Fibroblast of the conjunctiva (primary cell): ENCODE measurements at regions not wholly inside any gene's neighbourhood (a gene's known extent, or its start where the extent isn't known, plus 50 kb on each side); places are given as distances from the start of the nearest gene placed in this dataset.
"Not testable (repeated sequence)": the region's sequence is repeated elsewhere in the genome, so short reads cannot be mapped to it uniquely, and the experiment has no call there.

Experiments used
- DNase-seq: peaks from one replicate; pipeline ENCODE4 v3.0.0-alpha.2; 2010; ENCODE audit warnings: low read depth

DNA sequence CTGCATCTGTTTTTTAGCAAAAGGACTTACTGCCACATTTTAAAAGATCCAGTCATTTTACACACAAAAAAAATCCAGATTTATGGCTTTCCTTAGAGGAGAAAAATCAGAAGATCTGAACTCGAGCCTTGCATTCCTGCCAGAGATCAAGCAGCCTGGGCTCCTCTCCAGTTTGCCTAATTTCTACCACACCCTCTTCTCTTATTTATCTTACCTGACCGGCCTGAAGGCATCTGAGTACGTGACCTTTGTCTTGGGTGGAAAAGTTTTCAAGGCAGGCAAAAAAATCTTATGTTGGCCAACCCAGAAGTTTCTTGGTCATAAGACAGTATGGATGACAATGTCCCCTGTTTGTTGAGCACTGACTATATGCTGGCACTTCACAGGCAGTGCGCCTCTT is 60.3 kb downstream of the CHRD start:
- no peak for DNase-seq

DNA sequence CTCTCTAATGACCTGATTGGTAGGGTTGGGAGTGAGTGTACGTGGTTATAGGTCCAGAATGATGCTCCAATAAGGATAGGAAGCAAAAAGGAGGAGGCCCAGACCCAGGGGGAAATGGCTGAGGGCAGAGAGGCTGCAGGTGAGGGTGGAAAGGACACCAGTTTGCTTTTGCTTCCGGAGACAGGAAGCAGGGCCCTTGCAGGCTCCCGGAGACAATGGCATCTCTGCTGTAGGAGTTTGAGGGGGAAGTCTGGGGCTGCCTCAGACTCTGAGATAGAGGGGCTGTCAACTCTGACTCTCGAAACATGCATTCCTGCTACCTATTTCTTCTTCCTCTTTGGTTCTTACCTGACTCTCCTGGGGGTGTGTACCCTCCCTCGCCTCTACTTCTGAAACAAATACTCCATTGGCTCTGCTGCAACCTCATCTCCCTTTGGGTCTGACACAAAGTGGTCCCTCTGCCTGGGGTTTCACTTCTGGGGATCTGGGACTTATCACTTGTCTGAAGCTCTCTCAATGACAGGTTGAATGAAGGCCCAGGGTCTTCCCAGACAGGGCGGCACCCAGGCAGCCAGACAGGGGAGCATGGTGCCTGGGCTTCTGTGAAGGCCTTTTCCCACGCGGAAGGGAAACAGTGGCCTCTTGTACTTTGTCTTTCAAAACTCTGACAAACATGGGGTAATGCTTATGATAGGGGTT is 61.5 kb downstream of the CHRD start:
- no peak for DNase-seq

DNA sequence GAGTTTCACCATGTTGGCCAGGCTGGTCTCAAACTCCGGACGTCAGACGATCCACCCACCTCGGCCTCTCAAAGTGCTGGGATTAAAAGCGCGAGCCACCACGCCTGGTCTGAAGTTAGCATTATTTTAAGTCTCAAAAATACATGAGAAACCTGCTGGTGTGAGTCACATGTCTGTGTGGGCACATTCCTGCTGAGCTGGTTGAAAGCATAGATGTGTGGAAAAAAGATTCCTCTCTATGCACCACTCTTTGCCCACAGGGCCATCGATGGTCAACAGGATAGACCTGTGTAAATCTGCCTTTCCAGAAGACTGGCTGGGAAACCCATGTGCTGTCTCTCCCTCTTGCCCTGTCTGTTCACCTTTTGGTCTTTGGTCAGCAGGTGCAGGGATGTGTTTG is 63.5 kb downstream of the CHRD start:
- no peak for DNase-seq

DNA sequence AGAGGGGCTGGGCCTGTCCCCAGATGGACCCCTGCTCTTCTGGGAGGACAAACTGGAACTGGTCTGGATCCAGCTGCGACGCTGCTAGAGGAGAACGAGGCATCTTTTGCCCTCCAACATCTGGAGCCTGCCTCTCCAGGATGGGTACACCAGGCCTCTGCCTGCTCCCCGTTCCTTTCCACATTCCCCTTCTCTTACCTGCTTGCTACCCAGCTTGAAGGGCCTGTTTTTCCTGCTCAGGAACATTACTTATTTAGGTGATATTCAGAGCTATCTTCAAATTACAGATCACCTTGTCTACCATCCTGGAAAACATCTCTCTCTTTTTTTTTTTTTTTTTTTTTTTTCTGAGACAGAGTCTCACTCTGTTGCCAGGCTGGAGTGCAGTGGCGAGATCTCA is 64.0 kb downstream of the CHRD start:
- DNase-seq = no peak

DNA sequence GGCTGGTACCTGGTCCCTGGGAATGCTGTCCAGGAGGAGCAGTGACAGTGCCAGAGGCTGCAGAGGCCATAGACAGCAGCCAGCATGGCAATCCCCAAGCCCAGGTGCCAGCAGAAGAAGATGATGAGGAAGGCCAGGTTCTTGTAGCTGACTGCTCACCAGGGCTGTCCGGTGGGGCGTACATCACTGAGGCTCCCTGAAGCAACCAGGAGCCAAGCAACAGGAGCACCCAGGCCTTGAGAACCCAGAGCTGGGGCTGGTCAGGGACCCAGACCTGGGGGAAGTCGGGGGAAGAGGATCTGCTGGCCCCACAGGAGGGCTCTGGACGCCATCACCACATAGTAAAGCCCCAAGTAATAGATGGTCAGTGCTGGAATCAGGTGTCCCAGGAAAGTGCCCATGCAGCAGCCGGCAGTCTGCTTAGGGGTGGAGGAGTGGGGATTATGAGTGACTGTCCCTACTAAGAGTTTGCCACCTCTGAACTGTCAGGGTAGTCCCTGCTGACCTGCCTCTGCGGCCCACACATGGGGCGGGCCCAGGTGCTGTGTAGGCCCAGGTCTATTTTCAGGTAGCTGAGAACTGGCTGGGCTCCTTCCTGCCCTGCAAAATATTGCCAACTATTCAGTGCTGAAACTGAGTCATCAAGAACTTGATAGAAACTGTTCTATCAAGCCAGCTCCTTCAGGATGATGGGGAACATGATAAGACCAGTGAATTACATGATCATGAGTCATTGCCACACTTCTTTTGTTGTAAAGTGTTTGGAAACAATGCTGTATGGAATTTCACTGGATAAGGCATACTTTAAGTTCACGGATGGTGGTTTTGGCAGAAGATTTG is 68.7 kb downstream of the CHRD start:
- DNase-seq = peak; percentile 23

DNA sequence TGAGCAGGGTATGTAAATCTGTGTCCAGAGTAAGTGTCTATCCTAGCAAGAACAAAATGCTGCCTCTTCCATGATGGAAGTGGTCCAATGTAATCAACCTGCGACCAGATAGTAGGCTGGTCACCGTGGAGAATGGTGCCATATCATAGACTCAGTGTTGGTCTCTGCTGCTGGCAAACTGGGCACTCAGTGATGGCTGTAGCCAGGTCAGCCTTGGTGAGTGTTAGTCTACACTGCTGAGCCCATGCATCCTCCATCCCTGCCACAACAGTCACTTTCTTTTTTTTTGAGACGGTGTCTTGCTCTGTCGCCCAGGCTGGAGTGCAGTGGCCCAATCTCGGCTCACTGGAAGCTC is 69.3 kb downstream of the CHRD start:
- no peak for DNase-seq

DNA sequence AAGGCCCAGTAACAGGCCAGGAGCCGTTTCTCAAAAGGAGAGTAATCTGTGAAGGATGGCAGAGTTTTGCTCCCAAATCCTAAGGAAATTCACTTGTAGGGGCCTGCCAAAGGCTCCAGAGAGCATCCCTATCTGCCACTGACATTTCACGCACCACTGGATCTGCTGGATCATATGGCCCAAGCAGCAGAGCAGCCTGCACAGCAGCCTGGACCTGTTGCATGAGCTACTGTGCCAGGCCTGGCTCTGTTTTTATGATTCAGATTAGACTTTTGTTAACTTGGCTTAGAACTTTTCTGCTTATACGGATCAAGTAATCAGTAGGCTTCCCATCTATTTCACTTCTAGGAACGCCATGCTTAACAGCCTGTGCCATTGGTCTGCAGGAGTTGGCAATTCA is 70.7 kb downstream of the CHRD start:
- no peak for DNase-seq

DNA sequence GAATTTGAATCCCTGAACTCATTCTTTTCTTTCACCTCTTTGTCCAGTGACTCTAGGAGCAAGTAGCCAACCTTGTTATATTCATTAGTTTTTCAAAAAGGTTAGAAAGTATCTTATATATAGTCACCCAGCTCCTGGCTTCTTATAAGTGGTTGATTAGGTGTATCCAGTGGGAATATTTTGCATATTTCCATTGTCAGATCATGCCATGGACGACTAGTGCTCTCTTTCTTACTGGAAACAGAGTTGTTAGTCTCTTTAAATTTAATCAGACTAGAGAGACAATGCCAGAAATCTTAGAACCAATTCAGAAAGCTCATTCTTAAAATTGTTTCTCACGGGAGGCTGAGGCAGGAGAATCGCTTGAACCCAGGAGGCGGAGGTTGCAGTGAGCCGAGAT is 73.4 kb downstream of the CHRD start:
- no peak for DNase-seq

DNA sequence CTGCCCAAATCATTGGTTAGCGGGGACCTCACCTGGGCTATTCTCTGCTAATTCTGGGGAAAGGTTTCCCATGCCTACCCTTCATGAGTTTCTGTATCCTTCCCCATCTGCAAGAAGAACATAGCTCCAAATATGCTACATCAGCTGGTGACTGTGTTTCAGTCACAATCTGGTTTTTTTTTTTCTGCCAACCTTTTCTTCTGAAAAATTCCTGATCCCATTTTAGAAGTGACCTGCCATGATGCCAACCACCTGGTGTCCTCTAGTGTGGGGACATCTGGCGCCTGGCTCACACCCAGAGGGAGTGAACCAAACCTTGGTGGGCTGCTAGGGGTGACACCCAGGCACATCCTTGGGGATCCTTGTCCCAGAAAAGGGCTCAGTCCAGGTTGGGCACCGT is 76.1 kb downstream of the CHRD start:
- DNase-seq = no peak

DNA sequence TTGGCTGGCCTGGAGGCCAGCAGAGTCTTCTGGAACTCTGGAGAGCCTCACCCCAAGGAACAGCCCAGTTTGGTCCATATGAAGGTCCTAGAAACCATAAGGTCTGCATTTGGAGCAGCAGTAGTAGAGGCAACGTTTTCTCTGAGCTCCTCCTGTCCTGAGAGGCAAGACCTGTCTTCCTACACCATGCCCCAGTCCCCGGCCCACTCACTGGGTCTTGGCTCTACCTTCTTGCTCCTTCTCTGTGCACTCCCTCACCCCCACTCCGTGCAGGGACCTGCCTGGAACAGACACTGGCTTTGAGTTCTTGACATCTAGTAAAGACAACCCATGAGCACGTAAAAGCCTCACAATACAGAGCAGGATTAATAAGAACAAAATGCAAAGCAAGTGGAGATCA is 76.6 kb downstream of the CHRD start:
- DNase-seq = no peak

DNA sequence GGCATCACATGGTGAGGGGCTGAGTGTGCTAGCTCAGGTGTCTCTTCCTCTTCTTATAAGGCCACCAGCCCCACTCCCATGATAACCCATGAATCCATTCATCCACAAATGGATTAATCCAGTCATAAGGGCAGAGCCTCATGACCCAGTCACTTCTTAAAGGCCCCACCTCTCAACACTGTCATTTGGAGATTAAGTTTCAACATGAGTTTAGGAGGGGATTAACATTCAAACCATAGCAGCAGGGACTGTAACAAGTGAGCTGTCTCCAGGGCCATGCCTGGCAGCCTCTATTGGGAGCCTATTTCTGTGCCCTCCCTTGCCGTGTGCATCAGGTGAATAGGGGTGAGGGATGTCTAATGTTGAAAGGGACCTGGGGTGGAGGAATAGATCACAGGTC is 77.5 kb downstream of the CHRD start:
- DNase-seq = no peak

DNA sequence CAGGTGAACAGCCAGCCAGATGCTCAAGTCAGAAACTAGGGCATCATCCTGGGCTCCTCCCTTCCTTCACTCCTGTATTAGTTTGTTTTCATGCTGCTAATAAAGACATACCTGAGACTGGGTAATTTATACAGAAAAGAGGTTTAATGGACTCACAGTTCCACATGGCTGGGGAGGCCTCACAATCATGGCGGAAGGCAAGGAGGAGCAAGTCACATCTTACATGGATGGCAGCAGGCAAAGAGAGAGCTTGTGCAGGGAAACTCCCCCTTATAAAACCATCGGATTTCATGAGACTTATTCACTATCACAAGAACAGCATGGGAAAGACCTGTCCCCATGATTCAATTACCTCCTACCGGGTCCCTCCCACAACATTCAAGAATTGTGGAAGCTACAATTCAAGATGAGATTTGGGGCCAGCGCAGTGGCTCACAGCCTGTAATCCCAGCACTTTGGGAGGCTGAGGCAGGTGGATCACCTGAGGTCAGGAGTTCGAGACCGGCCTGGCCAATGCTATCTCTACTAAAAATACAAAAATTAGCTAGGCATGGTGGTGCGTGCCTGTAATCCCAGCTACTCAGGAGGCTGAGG is 78.0 kb downstream of the CHRD start:
- DNase-seq = not testable (repeated sequence)

DNA sequence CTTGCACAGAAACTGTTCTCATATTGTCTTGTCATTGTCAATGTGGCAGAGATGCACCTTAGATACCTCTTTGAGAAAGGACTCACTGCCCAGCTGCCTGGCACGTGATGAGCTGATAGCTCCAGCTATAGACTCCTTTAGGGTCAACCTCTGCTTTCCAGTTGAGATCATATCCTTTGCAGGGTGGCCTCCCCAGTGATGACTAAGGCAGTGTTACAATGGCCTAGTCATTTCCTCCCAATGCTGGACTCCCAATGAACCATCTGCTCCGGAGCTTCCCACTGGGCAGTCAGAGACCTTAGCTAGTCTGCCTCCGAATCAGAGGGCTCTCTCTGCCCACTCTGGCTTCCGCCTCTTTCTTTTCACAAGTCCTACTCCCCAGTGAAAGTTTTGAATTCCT is 79.5 kb downstream of the CHRD start:
- DNase-seq = no peak

DNA sequence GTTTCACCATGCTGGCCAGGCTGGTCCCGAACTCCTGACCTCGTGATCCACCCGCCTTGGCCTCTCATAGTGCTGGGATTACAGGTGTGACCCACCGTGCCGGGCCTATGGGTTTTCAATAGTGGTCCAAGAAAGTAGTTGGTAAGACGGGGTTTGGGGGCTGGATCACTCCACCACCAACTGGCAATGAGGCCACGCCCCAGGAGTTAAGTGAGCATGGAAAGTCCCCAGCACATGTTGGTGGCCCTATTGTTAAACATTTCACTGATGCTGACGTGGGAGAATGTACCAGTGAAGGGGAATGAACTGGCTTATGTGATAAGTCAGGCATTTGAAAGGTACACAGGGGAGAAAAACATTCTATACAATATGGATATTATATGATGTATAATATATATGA is 80.4 kb downstream of the CHRD start:
- DNase-seq = no peak

DNA sequence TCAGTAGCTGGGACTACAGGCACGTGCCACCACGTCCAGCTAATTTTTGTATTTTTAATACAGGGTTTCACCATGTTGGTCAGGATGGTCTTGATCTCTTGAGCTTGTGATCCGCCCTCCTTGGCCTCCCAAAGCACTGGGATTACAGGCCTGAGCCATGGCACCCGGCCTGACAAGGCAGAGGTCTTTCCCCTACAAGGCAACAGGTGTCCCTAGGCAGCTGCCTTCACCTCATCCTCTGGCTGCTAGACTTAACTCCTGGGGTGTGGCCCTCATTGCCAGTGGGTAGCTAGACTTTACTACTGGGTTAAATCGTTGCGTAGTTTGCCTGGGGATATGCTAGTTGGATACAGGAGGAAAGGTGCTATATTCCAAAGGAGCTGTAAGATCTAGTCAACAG is 81.4 kb downstream of the CHRD start:
- DNase-seq = no peak

DNA sequence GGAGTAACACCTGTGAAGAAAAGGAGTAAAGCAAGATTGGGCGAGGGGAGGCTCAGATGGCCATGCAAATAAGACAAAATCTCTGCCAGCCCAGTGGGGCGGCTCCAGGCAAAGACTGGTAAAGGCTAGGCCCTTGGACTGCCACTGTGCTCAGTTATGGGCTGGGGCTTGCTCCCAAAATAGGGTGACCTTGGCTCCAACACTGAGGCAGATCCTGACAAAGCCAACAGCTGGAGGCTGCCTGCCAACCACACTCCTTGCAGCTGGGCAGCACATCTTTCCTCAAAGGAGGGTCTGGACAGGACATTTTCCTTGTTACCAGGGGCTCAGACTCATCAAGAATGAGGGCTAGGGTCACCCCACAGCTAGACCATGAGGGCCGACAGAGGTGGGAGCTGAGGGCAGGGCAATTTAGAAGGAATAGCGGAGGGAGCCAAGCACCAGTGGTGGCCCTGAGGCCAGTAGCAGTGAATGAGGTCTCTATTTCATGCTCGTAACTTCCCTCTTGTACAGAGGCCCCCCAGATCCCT is 86.1 kb downstream of the CHRD start:
- DNase-seq = no peak

DNA sequence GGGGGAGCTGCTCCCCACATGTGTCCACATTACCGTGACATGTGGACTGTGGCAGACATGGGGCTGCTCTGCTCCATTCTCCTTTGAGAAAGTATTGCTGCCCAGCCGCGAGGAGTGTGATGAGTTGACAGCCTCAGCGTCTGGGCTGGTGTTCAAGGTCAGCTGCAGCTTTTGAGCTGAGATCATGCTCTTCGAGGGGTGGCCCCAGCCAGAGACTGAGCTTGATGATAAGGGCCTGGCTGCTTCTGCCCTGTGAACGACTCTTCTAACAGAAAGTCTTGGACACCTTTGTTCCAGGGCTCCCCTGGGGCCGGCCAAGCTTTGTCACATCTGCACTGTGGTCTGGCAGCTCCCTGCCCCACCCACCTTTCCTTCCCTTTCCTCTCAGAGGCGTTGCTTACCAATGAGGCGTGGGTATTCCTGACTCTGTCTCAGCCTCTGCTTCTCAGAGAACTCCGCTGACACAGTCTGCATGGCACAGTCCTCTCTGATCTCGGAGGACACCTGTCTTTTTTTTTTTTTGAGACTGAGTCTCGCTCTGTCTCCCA is 86.6 kb downstream of the CHRD start:
- DNase-seq = no peak

DNA sequence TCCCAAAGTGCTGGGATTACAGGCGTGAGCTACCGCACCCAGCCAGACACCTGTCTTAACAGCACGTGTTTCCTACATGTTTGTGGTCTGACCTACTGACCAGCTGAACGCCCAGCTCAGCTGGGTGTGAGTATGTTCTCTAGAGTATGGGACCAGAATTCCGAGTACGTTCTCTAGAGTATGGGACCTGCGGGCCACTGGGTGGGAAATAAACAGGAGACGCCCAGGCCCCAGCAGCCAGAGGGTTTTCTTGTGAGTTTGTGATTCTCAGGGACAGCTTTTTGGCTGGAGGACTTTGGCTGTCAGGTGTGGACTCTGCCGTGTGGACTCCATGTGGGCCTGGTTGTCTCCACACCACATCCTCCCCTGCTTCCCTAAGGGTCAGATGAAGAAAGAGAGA is 87.3 kb downstream of the CHRD start:
- no peak for DNase-seq

DNA sequence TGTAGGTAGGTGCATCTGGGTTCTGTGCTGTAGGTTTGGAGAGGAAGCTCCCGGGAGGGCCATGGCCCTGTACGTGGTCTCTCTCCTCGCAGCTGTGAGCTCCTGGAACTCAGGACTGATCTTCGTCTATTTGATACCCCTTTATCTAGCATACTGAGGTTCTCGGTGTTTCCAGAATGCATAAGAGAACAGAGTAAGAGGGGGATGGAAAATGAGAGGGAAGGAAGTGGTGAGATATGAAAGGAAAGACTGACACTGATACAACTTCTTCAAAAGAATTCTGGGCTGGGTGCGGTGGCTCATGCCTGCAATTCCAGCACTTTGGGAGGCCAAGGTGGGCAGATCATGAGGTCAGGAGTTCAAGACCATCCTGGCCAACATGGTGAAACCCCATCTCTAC is 90.7 kb downstream of the CHRD start:
- DNase-seq = no peak

DNA sequence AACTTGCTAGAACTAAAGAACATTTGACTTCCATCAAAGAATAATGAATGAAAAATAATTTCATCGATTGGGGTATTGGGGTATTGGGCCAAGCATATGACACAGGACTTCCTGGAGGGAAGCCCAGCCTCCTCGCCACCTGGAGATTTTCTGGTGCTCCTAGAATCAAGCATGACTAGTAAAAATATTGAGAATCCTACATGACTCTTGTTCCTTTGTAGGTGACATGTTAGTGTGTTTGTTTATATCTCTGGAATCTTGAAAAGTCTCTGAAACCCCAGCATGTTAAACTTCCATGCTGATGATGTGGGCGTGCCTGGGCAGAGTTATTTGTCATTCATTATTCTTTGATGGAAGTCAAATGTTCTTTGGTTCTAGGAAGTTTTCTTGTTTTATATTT is 90.1 kb upstream of the EPHB3 start:
- DNase-seq = no peak

DNA sequence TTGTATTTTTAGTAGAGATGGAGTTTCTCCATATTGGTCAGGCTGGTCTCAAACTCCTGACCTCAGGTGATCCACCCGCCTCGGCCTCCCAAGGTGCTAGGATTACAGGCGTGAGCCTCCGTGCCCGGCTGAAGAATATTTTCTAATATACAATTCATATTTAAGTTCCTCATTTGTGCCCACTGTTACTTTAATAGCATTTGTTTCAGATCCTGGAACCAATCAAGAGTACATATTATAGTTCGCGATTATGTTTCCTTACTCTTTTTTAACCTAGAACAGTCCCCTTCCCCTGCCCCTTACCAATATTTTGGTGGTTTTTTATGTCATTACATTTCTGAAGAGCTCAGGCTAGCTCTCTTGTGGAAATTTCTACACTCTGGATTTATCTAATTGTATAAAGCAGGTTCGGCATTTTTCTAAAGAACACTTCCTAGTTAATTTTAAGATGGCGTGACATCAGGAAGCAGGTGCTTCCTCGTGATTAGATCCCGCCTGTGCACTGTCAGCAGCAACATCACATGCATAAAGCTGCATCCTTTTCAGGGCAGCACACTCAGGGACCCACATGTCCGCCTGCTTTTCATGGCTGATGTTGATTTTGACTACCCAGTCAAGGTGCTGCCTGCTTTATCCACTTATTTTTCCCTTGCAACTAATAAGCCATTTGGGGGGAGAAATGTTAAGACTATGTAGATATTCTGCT is 88.7 kb upstream of the EPHB3 start:
- no peak for DNase-seq

DNA sequence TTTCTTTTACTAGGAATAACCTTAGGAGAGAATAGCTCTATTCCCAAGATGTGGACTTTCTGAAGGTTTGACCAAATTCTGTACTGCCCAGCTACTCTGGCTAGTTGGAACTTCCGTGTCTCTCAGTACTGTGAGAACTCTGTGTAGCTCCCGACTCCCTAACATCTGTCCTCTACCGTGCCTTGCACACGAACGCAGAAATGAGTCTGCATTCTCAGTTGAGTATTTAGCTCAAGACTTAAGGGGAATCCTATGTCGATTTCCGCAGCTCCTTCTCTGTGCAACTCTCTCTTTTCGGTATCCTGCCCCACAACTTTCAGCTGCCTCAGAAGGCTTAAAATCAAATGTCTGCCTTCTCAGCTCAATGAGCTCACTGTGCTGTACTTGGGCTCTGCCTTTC is 86.7 kb upstream of the EPHB3 start:
- no peak for DNase-seq
